ENCODE measurements at regions not wholly inside any gene's neighbourhood (a gene's known extent, or its start where the extent isn't known, plus 50 kb on each side); places are given as distances from the start of the nearest gene placed in this dataset.
"Not testable (repeated sequence)": the region's sequence is repeated elsewhere in the genome, so short reads cannot be mapped to it uniquely, and the experiment has no call there.

- DNase-seq (ENCODE audit: extremely low spot score); CTCF ChIA-PET; POLR2A ChIA-PET: not testable (repeated sequence)
These were observed 1641.1 kb downstream of the SPATA31A7 start for GRCh38 chr9:62830829-62831459.

- DNase-seq (ENCODE audit: extremely low spot score); POLR2A ChIA-PET; CTCF ChIA-PET: not testable (repeated sequence)
These were observed 1643.7 kb downstream of the SPATA31A7 start for GRCh38 chr9:62833323-62834200.

GRCh38 chr9:62837254-62837911, 1647.5 kb downstream of the SPATA31A7 start:
- POLR2A ChIA-PET; CTCF ChIA-PET; DNase-seq (ENCODE audit: extremely low spot score): not testable (repeated sequence)

DNA sequence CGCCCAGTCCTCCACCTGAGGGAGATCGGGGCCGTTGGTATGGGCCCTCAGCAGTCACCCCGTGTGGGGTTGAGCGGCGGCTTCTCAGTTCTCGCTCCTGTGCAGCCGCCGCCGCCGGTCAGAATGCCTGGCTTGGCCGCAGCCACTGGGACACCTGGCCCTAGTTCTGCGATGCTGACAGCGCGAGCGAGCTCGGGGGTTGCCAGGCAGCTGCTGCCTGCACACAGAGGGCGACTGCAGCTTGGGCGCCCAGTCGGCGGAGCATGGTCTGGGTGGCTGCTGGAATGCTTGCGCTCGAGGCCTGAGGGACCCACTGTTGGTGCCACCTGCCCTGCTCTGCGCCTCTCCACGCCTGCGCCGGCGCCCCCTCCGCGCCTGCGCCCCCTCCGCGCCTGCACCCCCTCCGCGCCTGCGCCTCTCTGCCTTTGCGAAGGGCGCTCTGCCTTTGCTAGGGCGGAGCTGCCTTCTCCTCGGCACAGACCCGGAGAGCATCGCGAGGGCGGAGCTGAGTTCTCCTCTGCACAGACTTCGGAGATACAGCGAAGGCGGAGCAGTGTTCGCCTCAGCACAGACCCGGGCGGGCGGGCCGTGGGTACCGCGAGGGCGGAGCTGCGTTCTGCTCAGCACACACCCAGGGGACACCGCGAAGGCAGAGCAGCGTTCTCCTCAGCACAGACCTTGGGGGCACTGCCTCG, 1648.3 kb downstream of the SPATA31A7 start:
- POLR2A ChIA-PET, CTCF ChIA-PET: not testable (repeated sequence)
- TF ChIP-seq L3MBTL2 (conservative IDR thresholded peaks at IDR 0.05), result peak; percentile 63
- peak; percentile 65 for DNase-seq (ENCODE audit: extremely low spot score)

DNA sequence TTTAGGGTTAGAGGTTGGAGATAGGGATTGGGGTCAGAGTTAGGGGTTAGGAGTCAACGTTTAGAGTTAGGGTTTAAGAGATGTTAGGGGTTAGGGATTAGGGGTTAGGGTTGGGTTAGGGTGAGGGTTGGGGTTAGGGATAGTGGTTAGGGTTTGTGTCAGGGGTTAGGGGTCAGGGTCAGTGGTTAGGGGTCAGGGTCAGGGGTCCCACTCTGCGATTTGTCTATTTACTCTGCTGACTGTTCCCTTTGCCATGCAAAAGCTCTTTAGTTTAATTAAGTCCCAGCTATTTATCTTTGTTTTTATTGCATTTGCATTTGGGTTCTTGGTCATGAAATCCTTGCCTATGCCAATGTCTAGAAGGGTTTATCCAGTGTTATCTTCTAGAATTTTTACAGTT, 1649.3 kb downstream of the SPATA31A7 start:
- POLR2A ChIA-PET; DNase-seq (ENCODE audit: extremely low spot score); CTCF ChIA-PET: not testable (repeated sequence)

DNA sequence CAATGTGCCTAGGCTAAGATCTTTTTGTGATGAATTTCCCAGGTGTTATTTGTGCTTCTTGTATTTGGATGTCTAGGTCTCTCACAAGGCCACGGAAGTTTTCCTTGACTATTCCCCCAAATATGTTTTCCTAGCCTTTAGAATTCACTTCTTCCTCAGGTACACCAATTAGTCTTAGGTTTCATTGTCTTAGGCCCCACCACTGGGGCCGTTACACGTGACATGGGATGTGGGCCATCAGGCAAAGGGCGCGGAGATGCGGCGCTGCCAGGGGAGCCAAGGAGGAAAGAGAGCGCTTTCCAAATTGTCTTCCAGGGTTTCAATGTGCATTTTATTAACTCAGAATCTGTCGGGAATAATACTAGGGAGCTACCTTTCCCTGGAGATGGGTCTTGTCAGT, 1653.3 kb downstream of the SPATA31A7 start:
- CTCF ChIA-PET; POLR2A ChIA-PET; DNase-seq (ENCODE audit: extremely low spot score): not testable (repeated sequence)

GRCh38 chr9:62843706-62844290, 1654.0 kb downstream of the SPATA31A7 start:
- CTCF ChIA-PET; DNase-seq (ENCODE audit: extremely low spot score); POLR2A ChIA-PET: not testable (repeated sequence)

DNA sequence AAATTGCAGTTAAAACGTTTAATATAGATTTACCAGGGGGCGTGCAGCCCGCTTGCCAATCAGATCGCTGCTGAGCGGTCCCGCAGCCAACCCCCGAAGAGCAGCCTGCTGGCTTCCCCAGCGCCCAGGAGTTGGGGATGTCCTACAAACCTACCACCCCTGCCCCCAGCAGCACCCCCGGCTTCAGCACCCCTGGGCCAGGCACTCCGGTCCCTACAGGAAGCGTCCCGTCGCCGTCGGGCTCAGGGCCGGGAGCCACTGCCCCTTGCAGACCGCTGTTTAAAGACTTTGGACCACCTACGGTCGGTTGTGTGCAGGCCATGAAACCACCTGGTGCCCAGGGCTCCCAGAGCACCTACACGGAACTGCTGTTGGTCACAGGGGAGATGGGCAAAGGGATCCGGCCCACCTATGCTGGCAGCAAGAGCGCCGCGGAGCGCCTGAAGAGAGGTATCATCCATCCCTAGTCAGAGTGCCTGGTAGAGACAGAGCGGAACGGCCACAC, 1654.9 kb downstream of the SPATA31A7 start:
- POLR2A ChIA-PET; DNase-seq (ENCODE audit: extremely low spot score): not testable (repeated sequence)

GRCh38 chr9:62848258-62848657, 1658.4 kb downstream of the SPATA31A7 start:
- DNase-seq (ENCODE audit: extremely low spot score); POLR2A ChIA-PET; CTCF ChIA-PET: not testable (repeated sequence)

More for the DNA sequence above, 1654.9 kb downstream of the SPATA31A7 start:
- CTCF ChIA-PET, result not testable (repeated sequence)

GRCh38 chr9:62849991-62850390, 1660.2 kb downstream of the SPATA31A7 start:
- DNase-seq (ENCODE audit: extremely low spot score); CTCF ChIA-PET; POLR2A ChIA-PET: not testable (repeated sequence)

DNA sequence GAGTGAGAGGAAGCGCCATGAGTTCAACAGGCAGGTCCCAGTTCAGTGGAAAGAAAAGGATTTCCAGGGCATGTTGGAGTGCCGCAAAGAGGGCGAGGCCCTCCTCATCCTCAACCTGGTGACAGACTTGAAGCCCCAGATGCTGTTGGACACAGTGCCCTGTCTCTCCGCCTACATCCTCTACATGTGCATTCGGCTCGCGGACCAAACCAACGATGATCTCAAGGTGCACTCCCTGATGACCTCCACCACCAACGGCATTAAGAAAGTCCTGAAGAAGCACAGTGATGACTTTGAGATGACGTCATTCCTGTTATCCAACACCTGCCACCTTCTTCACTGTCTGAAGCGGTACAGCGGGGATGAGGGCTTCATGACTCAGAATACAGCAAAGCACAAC, 1667.4 kb downstream of the SPATA31A7 start:
- POLR2A ChIA-PET; DNase-seq (ENCODE audit: extremely low spot score); CTCF ChIA-PET: not testable (repeated sequence)

- CTCF ChIA-PET; DNase-seq (ENCODE audit: extremely low spot score); POLR2A ChIA-PET: not testable (repeated sequence)
These were observed 1668.4 kb downstream of the SPATA31A7 start for GRCh38 chr9:62858240-62858639.

- CTCF ChIA-PET; POLR2A ChIA-PET; DNase-seq (ENCODE audit: extremely low spot score): not testable (repeated sequence)
These were observed 1671.4 kb downstream of the SPATA31A7 start for GRCh38 chr9:62860939-62861860.

DNA sequence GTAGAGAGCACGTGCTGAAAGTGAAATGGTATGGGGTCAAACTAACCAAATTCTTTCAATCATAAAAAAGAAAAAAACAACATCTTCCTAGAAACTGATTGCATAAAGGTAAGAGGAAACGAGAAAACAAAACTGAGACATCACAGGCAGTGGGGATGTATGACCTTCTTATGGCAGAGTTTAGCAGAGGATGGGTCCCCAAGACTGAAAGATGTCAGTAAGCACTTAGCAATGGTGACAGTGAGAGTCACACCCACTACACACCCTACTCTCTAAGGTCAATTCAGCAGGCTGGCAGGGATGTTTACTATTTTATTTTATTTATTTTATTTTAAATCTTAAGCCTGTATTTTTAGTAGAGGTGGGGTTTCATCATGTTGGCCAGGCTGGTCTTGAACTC, 1672.3 kb downstream of the SPATA31A7 start:
- POLR2A ChIA-PET; DNase-seq (ENCODE audit: extremely low spot score); CTCF ChIA-PET: not testable (repeated sequence)

DNA sequence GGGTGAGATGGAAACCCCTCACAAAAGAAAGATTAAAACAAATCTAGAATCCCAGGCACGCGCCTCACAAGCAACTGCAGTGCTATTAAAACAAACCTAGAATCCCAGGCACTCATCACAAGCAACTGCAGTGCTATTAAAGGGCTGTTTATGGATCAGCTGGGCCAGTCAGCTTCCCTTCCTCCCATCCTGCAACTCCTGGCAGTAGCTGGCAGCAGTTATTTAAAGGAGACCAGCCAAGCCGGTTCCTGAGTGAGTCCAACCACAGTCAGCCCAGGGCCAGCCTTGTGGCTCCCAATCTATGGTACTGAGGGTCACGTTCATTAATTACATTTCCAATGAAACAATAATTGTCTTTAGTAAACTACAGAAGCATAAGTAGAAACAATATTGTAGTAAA, 1673.5 kb downstream of the SPATA31A7 start:
- POLR2A ChIA-PET, CTCF ChIA-PET: not testable (repeated sequence)

GRCh38 chr9:62863867-62864266, 1674.0 kb downstream of the SPATA31A7 start:
- POLR2A ChIA-PET; CTCF ChIA-PET; DNase-seq (ENCODE audit: extremely low spot score): not testable (repeated sequence)

More for the DNA sequence above, 1673.5 kb downstream of the SPATA31A7 start:
- not testable (repeated sequence) for DNase-seq (ENCODE audit: extremely low spot score)
